Endodermal cell (in vitro differentiated cells): ENCODE measurements at regions not wholly inside any gene's neighbourhood (a gene's known extent, or its start where the extent isn't known, plus 50 kb on each side); places are given as distances from the start of the nearest gene placed in this dataset.

Experiments
- DNase-seq: peaks from one replicate; pipeline ENCODE4 v3.0.0-alpha.2; 2017
- H3K27ac ChIP-seq: 2 replicates; pipeline ENCODE4 v1.5.1; 2013; ENCODE audit warnings: mild to moderate bottlenecking, low read depth, low read length, moderate library complexity
- H3K27me3 ChIP-seq: 2 replicates; pipeline ENCODE4 v1.6.1; 2013; ENCODE audit warnings: mild to moderate bottlenecking, low read length, moderate library complexity; ENCODE audit not compliant: insufficient read depth, control insufficient read depth, poor library complexity, severe bottlenecking
- H3K36me3 ChIP-seq: 2 replicates; pipeline ENCODE4 v1.7.0; 2013; ENCODE audit warnings: mild to moderate bottlenecking, low read length, moderate library complexity; ENCODE audit not compliant: control insufficient read depth, insufficient read depth
- H3K4me1 ChIP-seq: one replicate; pipeline ENCODE4 v1.7.0; 2013; ENCODE audit warnings: low read length; ENCODE audit not compliant: control insufficient read depth, insufficient read depth
- H3K4me3 ChIP-seq: 2 replicates; pipeline ENCODE4 v1.5.1; 2013; ENCODE audit warnings: mild to moderate bottlenecking, low read length, moderate library complexity
- H3K9ac ChIP-seq: 2 replicates; pipeline ENCODE4 v1.6.1; 2013; ENCODE audit warnings: mild to moderate bottlenecking, low read length, moderate library complexity; ENCODE audit not compliant: poor library complexity, severe bottlenecking; ENCODE audit errors: extremely low read depth
- H3K9me3 ChIP-seq: 2 replicates; pipeline ENCODE4 v1.6.1; 2013; ENCODE audit warnings: mild to moderate bottlenecking, low read length, moderate library complexity; ENCODE audit not compliant: control insufficient read depth
- H3K27ac Mint-ChIP-seq: 2 replicates; pipeline ENCODE4 v1.8.0; 2020; ENCODE audit warnings: mixed read lengths
- H3K27me3 Mint-ChIP-seq: 2 replicates; pipeline ENCODE4 v1.8.0; 2021; ENCODE audit warnings: mild to moderate bottlenecking, mixed read lengths; ENCODE audit not compliant: insufficient read depth
- H3K36me3 Mint-ChIP-seq: 2 replicates; pipeline ENCODE4 v1.8.0; 2020; ENCODE audit warnings: low read depth, mixed read lengths
- H3K4me1 Mint-ChIP-seq: 2 replicates; pipeline ENCODE4 v1.8.0; 2020; ENCODE audit warnings: mixed read lengths
- H3K4me3 Mint-ChIP-seq: 2 replicates; pipeline ENCODE4 v1.8.0; 2020; ENCODE audit warnings: mild to moderate bottlenecking, moderate library complexity, mixed read lengths
- H3K9me3 Mint-ChIP-seq: 2 replicates; pipeline ENCODE4 v1.8.0; 2020; ENCODE audit warnings: mild to moderate bottlenecking, mixed read lengths
- WGBS, 2 experiments: methylation state at CpG; one replicate each; pipeline versions ENCODE4 v1.1.5 to v1.1.7; 2013; ENCODE audit warnings: missing lambda C conversion rate in 2 of 2, mixed read lengths in 1 of 2; ENCODE audit not compliant: insufficient coverage in 1 of 2, insufficient read length in 1 of 2; 5-methylcytosine and 5-hydroxymethylcytosine counted together
- TF ChIP-seq, protein P1 (sequence below): fragments of 200-600 bp; sonication (generic); conservative IDR thresholded peaks from 2 replicates; pipeline ENCODE4 v1.5.0; 2021; ENCODE audit warnings: antibody characterized with exemption, mild to moderate bottlenecking

- H3K4me3 ChIP-seq: no peak overlapping the region
- Mint-ChIP-seq H3K4me1 (peaks cover 2% of the 10 kb centered on the region), H3K27ac (no peak overlapping the region), H3K27me3 (peaks cover 2% of the 10 kb centered on the region), H3K36me3 (peaks cover 2% of the 10 kb centered on the region), H3K4me3 (no peak overlapping the region), H3K9me3 (peaks cover 22% of the 10 kb centered on the region)
- 98 to 100% methylated on average over 2 to 3 of the region's 3 CpGs for WGBS, 2 experiments
- H3K36me3 ChIP-seq: no peaks in the 10 kb centered on the region
- no peak overlapping the region for H3K9ac ChIP-seq
- H3K9me3 ChIP-seq: peaks cover 10% of the 10 kb centered on the region
- no peaks in the 10 kb centered on the region for H3K4me1 ChIP-seq
- TF ChIP-seq, protein P1, sequence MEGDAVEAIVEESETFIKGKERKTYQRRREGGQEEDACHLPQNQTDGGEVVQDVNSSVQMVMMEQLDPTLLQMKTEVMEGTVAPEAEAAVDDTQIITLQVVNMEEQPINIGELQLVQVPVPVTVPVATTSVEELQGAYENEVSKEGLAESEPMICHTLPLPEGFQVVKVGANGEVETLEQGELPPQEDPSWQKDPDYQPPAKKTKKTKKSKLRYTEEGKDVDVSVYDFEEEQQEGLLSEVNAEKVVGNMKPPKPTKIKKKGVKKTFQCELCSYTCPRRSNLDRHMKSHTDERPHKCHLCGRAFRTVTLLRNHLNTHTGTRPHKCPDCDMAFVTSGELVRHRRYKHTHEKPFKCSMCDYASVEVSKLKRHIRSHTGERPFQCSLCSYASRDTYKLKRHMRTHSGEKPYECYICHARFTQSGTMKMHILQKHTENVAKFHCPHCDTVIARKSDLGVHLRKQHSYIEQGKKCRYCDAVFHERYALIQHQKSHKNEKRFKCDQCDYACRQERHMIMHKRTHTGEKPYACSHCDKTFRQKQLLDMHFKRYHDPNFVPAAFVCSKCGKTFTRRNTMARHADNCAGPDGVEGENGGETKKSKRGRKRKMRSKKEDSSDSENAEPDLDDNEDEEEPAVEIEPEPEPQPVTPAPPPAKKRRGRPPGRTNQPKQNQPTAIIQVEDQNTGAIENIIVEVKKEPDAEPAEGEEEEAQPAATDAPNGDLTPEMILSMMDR: no peak
- no peak overlapping the region for H3K27ac ChIP-seq
- H3K27me3 ChIP-seq: no peaks in the 10 kb centered on the region
- no peak for DNase-seq
These were observed 87.2 kb upstream of the IRX1 start for GRCh38 chr5:3508395-3508794.

GRCh38 chr5:3490957-3491507 lies 104.6 kb upstream of the IRX1 start:
- Histone ChIP-seq H3K4me3 (no peak overlapping the region), H3K9ac (no peak overlapping the region), H3K27ac (peak overlapping the region; percentile 44), H3K27me3 (no peaks in the 10 kb centered on the region), H3K9me3 (no peaks in the 10 kb centered on the region), H3K36me3 (no peaks in the 10 kb centered on the region), H3K4me1 (no peaks in the 10 kb centered on the region)
- DNase-seq: no peak
- H3K9me3 Mint-ChIP-seq: no peaks in the 10 kb centered on the region
- no peaks in the 10 kb centered on the region for H3K36me3 Mint-ChIP-seq
- TF ChIP-seq, protein P1: no peak
- H3K27ac Mint-ChIP-seq: no peak overlapping the region
- 95 to 96% methylated on average over 4 to 18 of the region's 18 CpGs for WGBS, 2 experiments
- H3K4me3 Mint-ChIP-seq: no peak overlapping the region
- no peaks in the 10 kb centered on the region for H3K4me1 Mint-ChIP-seq
- peaks cover 6% of the 10 kb centered on the region for H3K27me3 Mint-ChIP-seq

GRCh38 chr5:3489239-3489843 lies 106.3 kb upstream of the IRX1 start:
- Mint-ChIP-seq H3K4me1 (no peaks in the 10 kb centered on the region), H3K27ac (no peak overlapping the region), H3K36me3 (no peaks in the 10 kb centered on the region), H3K4me3 (no peak overlapping the region), H3K9me3 (no peaks in the 10 kb centered on the region), H3K27me3 (peaks cover 6% of the 10 kb centered on the region)
- no peaks in the 10 kb centered on the region for H3K4me1 ChIP-seq
- H3K9ac ChIP-seq: no peak overlapping the region
- H3K27me3 ChIP-seq: no peaks in the 10 kb centered on the region
- DNase-seq: no peak
- no peaks in the 10 kb centered on the region for H3K36me3 ChIP-seq
- H3K9me3 ChIP-seq: no peaks in the 10 kb centered on the region
- TF ChIP-seq, protein P1: no peak
- WGBS, 2 experiments: 86 to 90% methylated on average over 9 to 21 of the region's 21 CpGs
- no peak overlapping the region for H3K4me3 ChIP-seq
- peak overlapping the region; percentile 29 for H3K27ac ChIP-seq
